ENCODE measurements at regions not wholly inside any gene's neighbourhood (a gene's known extent, or its start where the extent isn't known, plus 50 kb on each side); places are given as distances from the start of the nearest gene placed in this dataset.

GRCh38 chr1:70842562-70842961 lies 205.1 kb downstream of the PTGER3 start:
- TF ChIP-seq LEF1 (IDR thresholded peaks at IDR 0.05; ENCODE audit: borderline replicate concordance) = no peak
- no peak for TF ChIP-seq TARDBP (IDR thresholded peaks at IDR 0.05)
- no peak for TF ChIP-seq FOXA1 (IDR thresholded peaks at IDR 0.05)
- TF ChIP-seq SUZ12 (IDR thresholded peaks at IDR 0.05) = no peak
- no peak for TF ChIP-seq ELF4 (IDR thresholded peaks at IDR 0.05)

Measured in HEK293T (cell line).